Loucy (cell line): ENCODE measurements at regions not wholly inside any gene's neighbourhood (a gene's known extent, or its start where the extent isn't known, plus 50 kb on each side); places are given as distances from the start of the nearest gene placed in this dataset.

ENCODE experiments used
- H2AFZ ChIP-seq: fragments of 200-600 bp; sonication (generic); 2 replicates; pipeline ENCODE4 v1.6.0; 2016; ENCODE audit warnings: antibody characterized with exemption, mild to moderate bottlenecking, low read length, moderate library complexity
- H3F3A ChIP-seq: fragments of 200-600 bp; 2 replicates; pipeline ENCODE4 v1.6.0; 2016; ENCODE audit warnings: antibody characterized with exemption, low read depth, mild to moderate bottlenecking
- H3K27me3 ChIP-seq: fragments of 200-600 bp; sonication (generic); 2 replicates; pipeline ENCODE4 v1.6.1; 2014; ENCODE audit warnings: low read length, mild to moderate bottlenecking; ENCODE audit not compliant: insufficient read depth, poor library complexity, severe bottlenecking
- H3K36me3 ChIP-seq: fragments of 200-600 bp; sonication (generic); 2 replicates; pipeline ENCODE4 v1.6.1; 2016; ENCODE audit warnings: low read length; ENCODE audit not compliant: insufficient read depth
- H3K4me1 ChIP-seq: fragments of 200-600 bp; sonication (generic); 2 replicates; pipeline ENCODE4 v1.5.1; 2014; ENCODE audit warnings: low read length, mild to moderate bottlenecking; ENCODE audit not compliant: insufficient read depth, poor library complexity, severe bottlenecking
- H3K4me2 ChIP-seq: fragments of 200-600 bp; sonication (generic); 2 replicates; pipeline ENCODE4 v1.6.0; 2014; ENCODE audit warnings: antibody characterized with exemption, low read length, low read depth, mild to moderate bottlenecking; ENCODE audit not compliant: poor library complexity, severe bottlenecking
- H3K4me3 ChIP-seq: fragments of 200-600 bp; sonication (generic); 2 replicates; pipeline ENCODE4 v1.5.1; 2014; ENCODE audit warnings: low read length, mild to moderate bottlenecking, mixed read lengths; ENCODE audit not compliant: poor library complexity, severe bottlenecking
- H3K79me2 ChIP-seq: fragments of 200-600 bp; sonication (generic); 2 replicates; pipeline ENCODE4 v1.6.1; 2014; ENCODE audit warnings: low read length; ENCODE audit not compliant: insufficient read depth
- H3K9ac ChIP-seq: fragments of 200-600 bp; sonication (generic); 2 replicates; pipeline ENCODE4 v1.6.0; 2014; ENCODE audit warnings: mild to moderate bottlenecking, low read depth, low read length, moderate library complexity; ENCODE audit not compliant: poor library complexity, severe bottlenecking
- H3K9me2 ChIP-seq: fragments of 200-600 bp; sonication (generic); replicated peaks from 2 replicates; pipeline ENCODE4 v1.6.1; 2016; ENCODE audit warnings: low read depth, low read length, mixed read lengths
- H3K9me3 ChIP-seq: fragments of 200-600 bp; sonication (generic); 2 replicates; pipeline ENCODE4 v1.6.1; 2014; ENCODE audit warnings: mild to moderate bottlenecking, antibody characterized with exemption, low read length, low read depth; ENCODE audit not compliant: insufficient read depth
- H4K20me1 ChIP-seq: fragments of 200-600 bp; sonication (generic); 2 replicates; pipeline ENCODE4 v1.6.0; 2014; ENCODE audit warnings: antibody characterized with exemption, low read length, mild to moderate bottlenecking; ENCODE audit not compliant: insufficient read depth, poor library complexity, severe bottlenecking
- CTCF ChIP-seq: fragments of 200-600 bp; sonication (generic); conservative IDR thresholded peaks from 2 replicates; pipeline ENCODE4 v1.5.1; 2014; ENCODE audit warnings: mild to moderate bottlenecking, antibody characterized with exemption, low read length
- EZH2phosphoT487 ChIP-seq: fragments of 200-600 bp; IDR thresholded peaks from 2 replicates; pipeline ENCODE4 v1.6.1; 2018; ENCODE audit warnings: antibody characterized with exemption, mild to moderate bottlenecking, moderate library complexity, borderline replicate concordance

GRCh38 chrX:44063606-44064005 is 90.4 kb upstream of the NDP start:
- Histone ChIP-seq H3K9ac (no peak overlapping the region), H3F3A (no peaks in the 10 kb centered on the region), H3K4me1 (no peaks in the 10 kb centered on the region), H3K9me2 (no peaks in the 10 kb centered on the region), H3K36me3 (no peaks in the 10 kb centered on the region), H2AFZ (no peak overlapping the region), H3K79me2 (no peaks in the 10 kb centered on the region), H4K20me1 (no peaks in the 10 kb centered on the region), H3K4me3 (no peak overlapping the region), H3K27me3 (no peaks in the 10 kb centered on the region), H3K9me3 (no peaks in the 10 kb centered on the region), H3K4me2 (no peak overlapping the region)
- no peak for TF ChIP-seq CTCF
- no peak for TF ChIP-seq EZH2phosphoT487

GRCh38 chrX:44062840-44063239 is 89.7 kb upstream of the NDP start:
- H3K36me3 ChIP-seq, result no peaks in the 10 kb centered on the region
- H3F3A ChIP-seq, result no peaks in the 10 kb centered on the region
- no peaks in the 10 kb centered on the region for H4K20me1 ChIP-seq
- H3K4me3 ChIP-seq, result no peak overlapping the region
- no peaks in the 10 kb centered on the region for H3K79me2 ChIP-seq
- no peak overlapping the region for H3K9ac ChIP-seq
- no peak overlapping the region for H3K4me2 ChIP-seq
- no peak for TF ChIP-seq EZH2phosphoT487
- TF ChIP-seq CTCF, result no peak
- H2AFZ ChIP-seq, result peak overlapping the region; percentile 21; the same call in 1 of the 2 replicates
- no peaks in the 10 kb centered on the region for H3K9me3 ChIP-seq
- H3K9me2 ChIP-seq, result no peaks in the 10 kb centered on the region
- no peaks in the 10 kb centered on the region for H3K4me1 ChIP-seq
- H3K27me3 ChIP-seq, result no peaks in the 10 kb centered on the region

- H3K9ac ChIP-seq, result no peak overlapping the region
- no peaks in the 10 kb centered on the region for H3K9me3 ChIP-seq
- no peaks in the 10 kb centered on the region for H3F3A ChIP-seq
- H3K36me3 ChIP-seq, result no peaks in the 10 kb centered on the region
- H3K4me3 ChIP-seq, result no peak overlapping the region
- H3K4me1 ChIP-seq, result no peaks in the 10 kb centered on the region
- H2AFZ ChIP-seq, result no peak overlapping the region
- TF ChIP-seq CTCF (no peak), EZH2phosphoT487 (no peak)
- no peaks in the 10 kb centered on the region for H4K20me1 ChIP-seq
- H3K79me2 ChIP-seq, result no peaks in the 10 kb centered on the region
- H3K27me3 ChIP-seq, result no peaks in the 10 kb centered on the region
- no peak overlapping the region for H3K4me2 ChIP-seq
- H3K9me2 ChIP-seq, result no peaks in the 10 kb centered on the region
Measured at GRCh38 chrX:44061968-44062614, 88.9 kb upstream of the NDP start.
